ENCODE measurements at regions not wholly inside any gene's neighbourhood (a gene's known extent, or its start where the extent isn't known, plus 50 kb on each side); places are given as distances from the start of the nearest gene placed in this dataset.

DNA sequence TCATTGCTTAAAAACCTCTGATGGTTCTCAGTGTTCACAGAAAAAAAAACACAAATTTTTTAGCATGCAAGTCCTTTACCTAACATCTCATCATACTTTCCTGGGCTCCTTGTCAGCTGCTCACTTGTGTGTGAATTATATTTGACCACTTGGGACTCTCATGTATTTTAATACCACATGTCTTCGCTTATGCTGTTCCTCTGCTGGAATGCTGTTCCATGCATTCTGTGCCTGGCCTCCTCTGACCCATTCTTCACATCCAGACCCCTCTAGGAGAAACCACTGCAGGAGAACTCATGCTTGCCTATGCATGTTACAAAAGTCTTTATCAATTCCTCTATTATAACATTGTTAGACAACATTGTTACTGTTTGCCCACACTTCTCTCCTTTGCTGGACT is 157.6 kb downstream of the PDGFRA start:
- CTCF ChIA-PET = interaction anchor here (1.2 to 4.4 kb wide), 2 partner anchors 47 to 48 kb away, joined by 4 to 33 read pairs; no protein-coding TSS in a partner anchor

More for the DNA sequence above, 157.6 kb downstream of the PDGFRA start:
- Histone ChIP-seq H3K9ac (replicated peaks; ENCODE audit: extremely low read depth, insufficient read depth, low read length) (no peak overlapping the region), H3K27me3 (ENCODE audit: control insufficient read depth in 2 of 2, insufficient read depth in 2 of 2, low read length in 2 of 2) (no peaks in the 10 kb centered on the region), H4K20me1 (replicated peaks; ENCODE audit: control insufficient read depth, extremely low read depth, insufficient read depth, low read length) (no peaks in the 10 kb centered on the region), H3K27ac (ENCODE audit: insufficient read depth, low read depth, low read length) (no peak overlapping the region), H3K4me1 (ENCODE audit: control insufficient read depth, extremely low read depth, insufficient read depth, low read length) (no peaks in the 10 kb centered on the region), H3K4me2 (ENCODE audit: insufficient read depth, low read length) (no peak overlapping the region), H3K79me2 (ENCODE audit: control insufficient read depth, insufficient read depth, low read length) (no peaks in the 10 kb centered on the region), H3K9me3 (replicated peaks; ENCODE audit: control insufficient read depth, insufficient read depth, low read length) (no peaks in the 10 kb centered on the region), H3K9me1 (replicated peaks; ENCODE audit: control insufficient read depth, extremely low read depth, insufficient read depth, low read length) (no peaks in the 10 kb centered on the region), H2AFZ (ENCODE audit: low read depth, low read length) (no peak overlapping the region), H3K4me3 (replicated peaks in 1 of 3; ENCODE audit: insufficient read depth in 1 of 3, low read depth in 1 of 3, low read length in 3 of 3) (no peak overlapping the region), H3K36me3 (ENCODE audit: control insufficient read depth in 2 of 2, extremely low read depth in 1 of 2, insufficient read depth in 2 of 2, low read length in 2 of 2) (no peaks in the 10 kb centered on the region)
- no peak for TF ChIP-seq EZH2 (IDR thresholded peaks at IDR 0.05; ENCODE audit: borderline replicate concordance, low read depth, low read length, severe bottlenecking)
- no peak for TF ChIP-seq MYC (IDR thresholded peaks at IDR 0.05; ENCODE audit: low read depth, low read length)
- no peak for TF ChIP-seq POLR2A (IDR thresholded peaks at IDR 0.05; ENCODE audit: low read depth, low read length)
- TF ChIP-seq FOS (IDR thresholded peaks at IDR 0.05; ENCODE audit: borderline replicate concordance, insufficient read depth, low read length) = no peak
- no peak for TF ChIP-seq GATA2 (IDR thresholded peaks at IDR 0.05; ENCODE audit: insufficient read depth, insufficient read length, low read depth, low read length)
- TF ChIP-seq CTCF (IDR thresholded peaks at IDR 0.05; ENCODE audit: extremely low read depth in 1 of 2, insufficient read depth in 1 of 2, low read depth in 1 of 2, low read length in 2 of 2) = no peak
- no peak for TF ChIP-seq POLR2AphosphoS5 (IDR thresholded peaks at IDR 0.05; ENCODE audit: insufficient read depth, low read depth, low read length)
- no peak for TF ChIP-seq MAX (IDR thresholded peaks at IDR 0.05; ENCODE audit: insufficient read depth, insufficient read length)
- no peak for TF ChIP-seq JUN (IDR thresholded peaks at IDR 0.05; ENCODE audit: borderline replicate concordance, insufficient read depth, insufficient read length, low read depth)
- POLR2A ChIA-PET = no interaction called here
- dilution Hi-C loops (cut with MboI; ENCODE audit: extremely low pct_ligation_motif_present, low sequenced_read_pairs) = no loop called here
- BruUV-seq (replicated peaks) = no TSS peak
- no peak for FAIRE-seq
- no peak for DNase-seq (ENCODE audit: low read depth, low spot score)
- intact Hi-C loops (cut with micrococcal nuclease) = no loop called here
